ENCODE measurements at regions not wholly inside any gene's neighbourhood (a gene's known extent, or its start where the extent isn't known, plus 50 kb on each side); places are given as distances from the start of the nearest gene placed in this dataset.
"Not testable (repeated sequence)": the region's sequence is repeated elsewhere in the genome, so short reads cannot be mapped to it uniquely, and the experiment has no call there.

DNA sequence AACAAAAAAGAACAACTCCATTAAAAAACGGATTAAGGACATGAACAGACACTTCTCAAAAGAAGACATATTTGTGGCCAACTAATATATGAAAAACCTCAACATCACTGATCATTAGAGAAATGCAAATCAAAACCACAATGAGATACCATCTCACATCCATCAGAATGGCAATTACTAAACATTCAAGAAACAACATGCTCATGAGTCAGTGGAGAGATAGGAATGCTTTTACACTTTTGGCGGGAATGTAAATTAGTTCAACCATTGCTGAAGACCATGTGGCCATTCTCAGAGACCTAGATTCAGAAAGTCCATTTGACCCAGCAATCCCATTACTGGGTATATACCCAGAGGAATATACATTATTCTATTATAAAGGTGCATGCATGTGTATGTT lies 1442.6 kb upstream of the B3GALT2 start:
- TF ChIP-seq, protein P1, sequence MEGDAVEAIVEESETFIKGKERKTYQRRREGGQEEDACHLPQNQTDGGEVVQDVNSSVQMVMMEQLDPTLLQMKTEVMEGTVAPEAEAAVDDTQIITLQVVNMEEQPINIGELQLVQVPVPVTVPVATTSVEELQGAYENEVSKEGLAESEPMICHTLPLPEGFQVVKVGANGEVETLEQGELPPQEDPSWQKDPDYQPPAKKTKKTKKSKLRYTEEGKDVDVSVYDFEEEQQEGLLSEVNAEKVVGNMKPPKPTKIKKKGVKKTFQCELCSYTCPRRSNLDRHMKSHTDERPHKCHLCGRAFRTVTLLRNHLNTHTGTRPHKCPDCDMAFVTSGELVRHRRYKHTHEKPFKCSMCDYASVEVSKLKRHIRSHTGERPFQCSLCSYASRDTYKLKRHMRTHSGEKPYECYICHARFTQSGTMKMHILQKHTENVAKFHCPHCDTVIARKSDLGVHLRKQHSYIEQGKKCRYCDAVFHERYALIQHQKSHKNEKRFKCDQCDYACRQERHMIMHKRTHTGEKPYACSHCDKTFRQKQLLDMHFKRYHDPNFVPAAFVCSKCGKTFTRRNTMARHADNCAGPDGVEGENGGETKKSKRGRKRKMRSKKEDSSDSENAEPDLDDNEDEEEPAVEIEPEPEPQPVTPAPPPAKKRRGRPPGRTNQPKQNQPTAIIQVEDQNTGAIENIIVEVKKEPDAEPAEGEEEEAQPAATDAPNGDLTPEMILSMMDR (IDR thresholded peaks at IDR 0.05; ENCODE audit: low read length, missing control alignments), result no peak
- DNase-seq (ENCODE audit: low read depth), result no peak
- no peak overlapping the region for H3K4me3 ChIP-seq (replicated peaks; ENCODE audit: low read depth, low read length)

DNA sequence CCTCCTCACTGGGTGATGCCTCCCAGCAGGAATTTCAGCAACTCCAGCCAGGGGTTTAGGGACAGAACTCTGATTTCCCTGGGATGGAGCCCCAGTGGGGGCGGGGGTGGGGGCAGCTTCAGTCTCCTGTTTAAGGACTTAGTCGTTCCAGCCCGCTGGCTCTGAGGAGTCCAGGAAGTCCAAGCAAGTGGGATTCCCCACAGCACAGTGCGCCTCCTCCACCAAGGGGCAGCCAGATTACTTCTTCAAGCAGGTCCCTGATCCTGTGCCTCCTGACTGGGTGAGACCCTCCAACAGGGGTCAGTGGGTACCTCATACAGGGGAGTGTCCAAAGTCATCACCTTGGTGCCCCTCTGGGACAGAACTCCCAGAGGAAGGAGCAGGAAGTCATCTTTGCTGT lies 1438.4 kb upstream of the B3GALT2 start:
- H3K4me3 ChIP-seq (replicated peaks; ENCODE audit: low read depth, low read length), result no peak overlapping the region
- DNase-seq (ENCODE audit: low read depth), result no peak
- TF ChIP-seq, protein P1 (IDR thresholded peaks at IDR 0.05; ENCODE audit: low read length, missing control alignments), result no peak

- no peak for DNase-seq (ENCODE audit: low read depth)
- TF ChIP-seq, protein P1 (IDR thresholded peaks at IDR 0.05; ENCODE audit: low read length, missing control alignments), result no peak
Observed at GRCh38 chr1:194618101-194618500, 1431.7 kb upstream of the B3GALT2 start.

DNA sequence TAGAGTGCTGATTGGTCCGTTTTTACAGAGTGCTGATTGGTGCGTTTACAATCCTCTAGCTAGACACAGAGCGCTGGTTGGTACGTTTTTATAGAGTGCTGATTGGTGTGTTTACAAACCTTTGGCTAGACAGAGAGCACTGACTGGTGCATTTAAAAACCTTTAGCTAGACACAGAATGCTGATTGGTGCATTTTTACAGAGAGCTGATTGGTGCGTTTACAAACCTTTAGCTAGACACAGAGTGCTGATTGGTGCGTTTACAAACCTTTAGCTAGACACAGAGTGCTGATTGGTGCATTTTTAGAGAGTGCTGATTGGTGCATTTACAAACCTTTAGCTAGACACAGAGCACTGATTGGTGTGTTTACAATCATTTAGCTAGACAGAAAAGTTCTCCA lies 1430.9 kb upstream of the B3GALT2 start:
- DNase-seq (ENCODE audit: low read depth), result not testable (repeated sequence)

More at GRCh38 chr1:194618101-194618500, 1431.7 kb upstream of the B3GALT2 start:
- H3K4me3 ChIP-seq (replicated peaks; ENCODE audit: low read depth, low read length), result no peak overlapping the region

DNA sequence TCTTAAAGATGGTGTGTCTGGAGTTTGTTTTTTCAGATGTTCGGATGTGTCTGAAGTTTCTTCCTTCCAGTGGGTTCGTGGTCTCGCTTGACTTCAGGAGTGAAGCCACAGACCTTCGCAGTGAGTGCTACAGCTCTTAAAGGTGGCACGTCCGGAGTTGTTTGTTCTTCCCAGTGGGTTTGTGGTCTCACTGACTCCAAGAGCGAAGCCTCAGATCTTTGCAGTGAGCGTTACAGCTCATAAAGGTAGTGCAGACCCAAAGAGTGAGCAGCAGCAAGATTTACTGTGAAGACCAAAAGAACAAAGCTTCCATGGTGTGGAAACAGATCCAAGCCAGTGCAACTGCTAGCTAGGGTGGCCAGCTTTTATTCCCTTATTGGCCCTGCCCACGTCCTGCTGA lies 1430.4 kb upstream of the B3GALT2 start:
- no peak for DNase-seq (ENCODE audit: low read depth)
- H3K4me3 ChIP-seq (replicated peaks; ENCODE audit: low read depth, low read length), result no peak overlapping the region
- TF ChIP-seq, protein P1 (IDR thresholded peaks at IDR 0.05; ENCODE audit: low read length, missing control alignments), result no peak

More for the DNA sequence above, 1430.9 kb upstream of the B3GALT2 start:
- not testable (repeated sequence) for H3K4me3 ChIP-seq (replicated peaks; ENCODE audit: low read depth, low read length)

- TF ChIP-seq, protein P1 (IDR thresholded peaks at IDR 0.05; ENCODE audit: low read length, missing control alignments), result no peak
- no peak overlapping the region for H3K4me3 ChIP-seq (replicated peaks; ENCODE audit: low read depth, low read length)
- DNase-seq (ENCODE audit: low read depth), result no peak
Observed at GRCh38 chr1:194602184-194602583, 1415.8 kb upstream of the B3GALT2 start.

DNA sequence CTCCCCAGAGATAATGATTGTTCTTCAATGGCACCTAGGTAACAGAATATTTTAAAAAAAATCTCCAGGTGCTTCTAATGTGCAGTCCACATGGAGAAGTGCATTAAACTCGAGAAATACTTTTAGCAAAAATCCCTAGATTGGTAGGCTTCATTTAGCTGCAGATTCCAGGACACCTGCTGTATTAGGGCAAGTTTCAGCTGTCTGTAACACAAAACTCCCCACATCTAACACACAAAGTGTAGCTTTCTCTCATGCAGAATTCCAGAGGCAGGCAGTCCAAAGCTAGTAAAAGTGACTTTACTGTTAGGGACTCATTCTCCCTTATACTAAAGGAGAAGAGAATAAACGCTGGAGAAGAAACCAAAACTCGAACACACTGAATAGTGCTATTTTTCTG lies 1414.3 kb upstream of the B3GALT2 start:
- TF ChIP-seq, protein P1 (IDR thresholded peaks at IDR 0.05; ENCODE audit: low read length, missing control alignments), result no peak
- H3K4me3 ChIP-seq (replicated peaks; ENCODE audit: low read depth, low read length), result no peak overlapping the region
- DNase-seq (ENCODE audit: low read depth), result no peak
